GM19372 (cell line): ENCODE measurements at regions not wholly inside any gene's neighbourhood (a gene's known extent, or its start where the extent isn't known, plus 50 kb on each side); places are given as distances from the start of the nearest gene placed in this dataset.
"Not testable (repeated sequence)": the region's sequence is repeated elsewhere in the genome, so short reads cannot be mapped to it uniquely, and the experiment has no call there.

Source experiments
- ATAC-seq: cut with Tn5 transposase; IDR thresholded peaks from one replicate; pipeline ENCODE4 v1.9.1; 2021; ENCODE audit warnings: mild to moderate bottlenecking, low read depth, moderate library complexity; ENCODE audit not compliant: unreplicated experiment

DNA sequence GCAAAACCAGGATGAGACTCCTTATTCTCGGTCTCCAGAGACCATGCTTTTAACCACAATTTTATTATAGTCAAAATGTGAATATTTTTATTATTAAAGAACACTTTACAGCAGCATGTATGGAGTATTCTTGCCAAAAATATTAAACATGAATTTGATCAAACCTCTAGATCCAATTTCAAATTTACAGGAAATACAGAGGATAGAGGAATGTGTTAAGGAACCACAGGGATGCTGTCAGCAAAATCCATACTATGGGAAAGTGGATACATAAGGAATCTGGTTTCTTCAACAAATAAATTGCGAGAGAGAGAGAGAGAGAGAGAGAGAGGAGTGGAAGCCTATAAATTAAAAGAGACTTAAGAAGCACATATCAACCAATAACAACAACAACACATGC, 348.2 kb upstream of the NUDT12 start:
- ATAC-seq, result no peak

DNA sequence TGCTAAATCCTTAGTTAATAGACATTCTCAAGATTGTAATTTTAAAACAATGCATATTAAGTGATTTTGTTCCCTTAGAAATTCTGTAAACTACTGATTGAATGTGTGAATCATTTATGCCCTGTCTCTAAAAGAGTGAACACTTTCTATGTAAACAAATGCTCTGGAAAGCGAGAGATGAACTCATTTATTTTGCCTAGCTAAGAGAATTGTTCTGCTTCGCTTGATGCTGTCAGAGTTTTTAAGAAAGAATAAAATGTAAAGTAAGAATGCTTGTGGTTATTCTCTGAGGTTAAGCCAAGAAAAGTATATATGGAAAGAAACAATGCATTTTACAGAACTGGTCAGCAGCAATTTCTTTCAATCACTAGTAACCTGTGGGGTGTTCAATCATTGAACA, 347.4 kb upstream of the NUDT12 start:
- ATAC-seq, result no peak

DNA sequence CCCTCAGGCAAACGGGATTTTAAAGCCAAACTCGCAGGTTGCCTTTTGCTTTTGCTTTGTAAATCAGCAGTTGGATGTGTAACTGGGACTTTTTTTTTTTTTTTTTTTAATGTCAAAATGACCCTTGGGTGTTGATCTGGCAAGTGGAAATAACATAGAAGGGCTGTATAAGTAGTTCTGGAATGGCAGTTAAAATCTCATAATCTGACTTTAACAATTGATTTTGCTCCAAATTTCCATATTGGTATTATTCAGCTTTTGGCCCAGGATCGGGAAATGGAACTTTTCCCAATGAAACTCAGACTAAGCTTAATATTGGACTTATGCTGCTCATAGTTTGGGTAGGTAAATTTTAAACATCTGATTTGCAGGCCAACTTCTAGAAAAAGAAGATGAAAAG, 346.8 kb upstream of the NUDT12 start:
- no peak for ATAC-seq

DNA sequence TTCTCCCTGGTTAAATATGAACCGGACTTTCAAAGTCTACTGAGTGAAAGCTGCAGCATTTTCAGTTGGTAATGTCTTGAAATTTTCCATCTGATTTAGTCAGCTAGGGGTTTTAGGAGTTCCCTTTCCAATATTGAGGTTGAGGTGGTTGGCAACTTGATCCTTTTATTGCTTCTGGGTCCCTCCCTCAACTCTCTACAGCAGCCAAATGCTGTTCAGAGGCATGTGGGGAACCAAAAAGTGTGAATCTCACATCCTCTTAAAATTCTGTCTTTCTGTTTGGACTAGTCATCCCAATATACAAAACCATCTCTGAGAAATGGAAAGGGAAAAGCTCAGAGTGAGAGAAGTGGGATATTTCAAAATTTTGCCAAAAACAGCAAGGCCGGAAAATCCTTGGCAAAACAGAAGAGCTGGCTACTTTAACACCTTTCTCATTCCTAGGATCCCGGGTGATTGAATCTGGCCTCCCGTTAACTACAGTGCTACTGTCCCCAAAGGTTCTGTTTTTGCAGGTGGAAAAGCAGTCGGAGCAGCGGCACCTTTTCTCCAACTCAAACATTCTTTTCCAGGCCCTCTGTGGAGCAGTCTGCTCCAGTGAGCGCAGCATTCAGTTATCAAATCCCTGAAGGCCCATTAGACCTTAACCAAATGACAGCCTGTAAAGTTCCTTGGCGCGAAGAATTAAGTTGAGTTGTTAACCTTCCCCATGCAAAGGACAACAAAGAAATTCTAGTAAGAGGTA, 345.9 kb upstream of the NUDT12 start:
- ATAC-seq, result no peak

DNA sequence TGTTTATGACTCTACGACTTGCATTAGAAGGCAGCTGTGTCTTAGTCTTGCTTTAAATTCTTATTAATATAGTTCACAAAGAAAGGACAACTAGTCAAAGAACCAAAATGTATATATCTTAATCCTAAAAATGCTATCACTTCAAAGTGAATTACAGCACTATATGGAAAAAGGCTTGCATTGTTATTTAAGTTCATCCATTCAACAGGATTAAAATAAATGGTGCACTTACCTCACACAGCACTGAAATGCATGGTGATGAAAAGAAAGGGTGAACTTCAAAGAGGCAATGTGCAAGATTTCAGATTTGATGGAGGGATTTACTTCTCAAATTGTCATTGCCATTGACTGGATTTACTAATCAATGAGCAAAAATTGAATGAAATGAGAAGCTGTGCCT, 344.4 kb upstream of the NUDT12 start:
- no peak for ATAC-seq

DNA sequence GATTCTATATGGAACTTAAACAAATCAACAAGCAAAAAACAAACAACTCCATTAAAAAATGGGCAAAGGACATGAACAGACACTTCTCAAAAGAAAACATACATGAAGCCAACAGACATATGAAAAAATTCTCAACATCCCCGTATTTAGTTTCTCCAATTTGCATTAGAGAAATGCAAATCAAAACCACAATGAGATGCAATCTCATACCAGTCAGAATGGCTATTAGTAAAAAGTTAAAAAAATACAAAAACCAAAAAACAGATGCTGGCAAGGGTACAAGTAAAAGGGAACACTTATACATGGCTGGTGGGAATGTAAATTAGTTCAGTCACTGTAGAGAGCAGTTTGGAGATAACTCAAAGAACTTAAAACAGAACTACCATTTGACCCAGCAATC, 342.1 kb upstream of the NUDT12 start:
- no peak for ATAC-seq

DNA sequence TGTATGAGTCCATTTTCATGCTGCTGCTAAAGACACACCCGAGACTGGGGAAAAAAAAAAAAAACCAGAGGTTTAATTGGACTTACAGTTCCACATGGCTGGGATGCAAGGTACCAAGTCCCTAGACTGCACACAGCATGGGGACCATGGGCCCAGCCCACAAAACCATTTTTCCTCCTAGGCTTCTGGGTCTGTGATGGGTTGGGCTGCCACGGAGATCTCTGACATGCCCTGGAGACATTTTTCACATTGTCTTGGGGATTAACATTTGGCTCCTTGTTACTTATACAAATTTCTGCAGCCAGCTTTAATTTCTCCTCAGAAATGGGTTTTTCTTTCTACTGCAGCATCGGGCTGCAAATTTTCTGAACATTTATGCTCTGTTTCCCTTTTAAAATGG, 340.3 kb upstream of the NUDT12 start:
- ATAC-seq, result no peak

DNA sequence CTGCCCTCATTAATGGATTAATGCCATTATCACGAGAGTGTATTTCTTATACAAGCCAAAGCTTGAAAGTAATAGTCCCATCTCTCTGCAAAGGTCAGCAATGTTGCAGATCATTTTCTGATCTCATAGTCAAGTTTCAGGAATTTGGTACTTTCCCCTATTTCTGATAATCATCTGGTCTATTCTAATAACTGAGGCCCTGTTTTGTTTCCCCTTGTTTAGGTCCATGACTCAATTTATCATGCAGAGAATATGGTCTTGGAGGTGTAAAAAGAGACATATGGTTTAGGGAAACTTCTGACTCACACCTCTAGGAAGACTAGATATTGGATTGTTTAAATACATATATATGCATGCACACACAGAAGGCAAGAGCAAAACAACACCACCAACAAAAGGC, 339.3 kb upstream of the NUDT12 start:
- no peak for ATAC-seq

DNA sequence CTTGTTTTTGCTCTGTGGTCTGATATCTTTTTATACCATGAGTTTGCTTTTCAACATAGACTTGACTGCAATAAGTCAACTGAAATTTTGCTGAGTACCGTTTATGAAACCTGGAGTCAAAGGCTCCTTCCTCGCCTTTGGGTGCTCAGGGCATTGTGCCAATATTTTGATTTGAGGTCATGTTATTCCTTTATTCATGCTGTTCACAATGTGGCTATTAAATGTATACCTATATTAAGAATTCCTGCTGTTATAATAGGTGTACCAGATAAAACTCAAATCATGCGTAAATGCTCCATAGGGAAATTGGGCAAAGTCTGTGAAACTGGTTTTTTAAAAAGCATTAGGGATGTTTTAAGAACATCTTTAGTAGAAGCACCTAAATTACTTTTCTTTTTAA, 334.0 kb upstream of the NUDT12 start:
- no peak for ATAC-seq

DNA sequence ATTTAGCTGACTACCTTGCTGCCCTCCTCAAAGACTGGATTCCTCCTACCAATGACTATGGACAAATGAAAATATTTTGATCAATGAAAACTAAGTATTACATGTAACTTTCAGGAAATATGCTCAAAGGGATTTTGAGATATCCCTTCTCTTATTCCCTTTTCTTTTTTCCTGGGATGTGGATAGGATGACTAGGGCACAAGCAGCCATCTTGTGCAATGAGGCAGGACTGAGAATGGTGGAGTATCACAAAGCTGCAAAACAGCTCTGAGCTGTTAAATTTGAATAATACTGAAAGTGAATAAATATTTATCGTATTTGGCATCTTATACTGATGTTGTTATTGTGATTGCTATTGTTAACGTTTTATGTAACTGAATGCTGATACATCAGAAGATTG, 333.1 kb upstream of the NUDT12 start:
- ATAC-seq, result no peak

DNA sequence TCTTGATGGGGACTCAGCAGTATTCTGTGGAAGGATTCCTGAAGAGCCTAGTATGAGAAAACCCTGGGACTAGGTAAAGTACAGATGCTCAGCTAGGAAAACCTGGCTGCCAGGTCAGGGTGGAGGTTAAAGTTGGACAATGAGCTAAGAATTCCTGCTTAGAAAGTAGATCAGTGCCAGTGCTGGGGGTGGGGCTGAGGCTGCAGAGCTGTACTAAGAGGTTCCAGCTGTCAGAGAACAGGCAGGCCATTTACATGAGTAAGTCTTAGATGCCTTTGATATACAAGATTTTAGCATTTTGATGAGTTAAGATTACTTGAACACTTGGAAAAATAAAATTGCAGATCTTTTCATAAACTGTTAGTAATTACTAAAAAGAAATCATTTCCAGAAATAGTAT, 332.3 kb upstream of the NUDT12 start:
- ATAC-seq, result no peak

DNA sequence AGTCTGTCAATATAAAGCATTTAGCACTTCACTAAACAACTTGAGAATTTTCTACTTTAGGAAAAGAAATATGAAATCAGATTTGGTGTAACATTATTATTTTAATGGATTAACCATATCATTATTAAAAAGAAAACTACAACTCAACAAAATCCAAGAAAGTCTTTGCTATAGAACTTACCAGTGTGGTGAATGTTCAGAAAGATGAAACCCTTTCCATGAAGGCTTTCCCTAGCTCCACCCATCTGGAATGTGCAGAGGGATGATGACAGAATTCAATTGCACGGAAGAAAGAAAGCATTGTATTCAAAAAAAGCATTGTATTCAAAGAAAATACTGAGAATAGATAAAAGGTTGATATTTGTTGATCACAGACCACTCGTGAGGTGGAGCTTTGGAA, 328.6 kb upstream of the NUDT12 start:
- no peak for ATAC-seq

DNA sequence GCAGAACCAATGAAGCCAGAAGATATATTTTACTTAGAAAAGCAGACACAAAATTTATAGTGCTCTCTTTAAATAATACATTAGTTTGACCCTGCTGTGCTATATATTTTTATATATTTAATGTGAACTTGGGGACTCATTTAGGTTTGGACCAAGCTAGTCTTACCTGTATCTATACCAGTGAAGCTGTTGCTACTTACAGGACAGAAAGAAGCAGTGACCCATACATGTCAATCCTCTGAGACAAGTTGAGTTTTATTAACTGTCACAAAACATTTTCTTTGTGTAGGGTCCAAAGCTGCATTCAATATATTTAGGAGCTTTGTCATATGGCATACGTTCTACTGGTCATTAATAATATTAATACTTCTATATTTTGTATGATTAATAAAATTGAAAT, 327.7 kb upstream of the NUDT12 start:
- no peak for ATAC-seq

DNA sequence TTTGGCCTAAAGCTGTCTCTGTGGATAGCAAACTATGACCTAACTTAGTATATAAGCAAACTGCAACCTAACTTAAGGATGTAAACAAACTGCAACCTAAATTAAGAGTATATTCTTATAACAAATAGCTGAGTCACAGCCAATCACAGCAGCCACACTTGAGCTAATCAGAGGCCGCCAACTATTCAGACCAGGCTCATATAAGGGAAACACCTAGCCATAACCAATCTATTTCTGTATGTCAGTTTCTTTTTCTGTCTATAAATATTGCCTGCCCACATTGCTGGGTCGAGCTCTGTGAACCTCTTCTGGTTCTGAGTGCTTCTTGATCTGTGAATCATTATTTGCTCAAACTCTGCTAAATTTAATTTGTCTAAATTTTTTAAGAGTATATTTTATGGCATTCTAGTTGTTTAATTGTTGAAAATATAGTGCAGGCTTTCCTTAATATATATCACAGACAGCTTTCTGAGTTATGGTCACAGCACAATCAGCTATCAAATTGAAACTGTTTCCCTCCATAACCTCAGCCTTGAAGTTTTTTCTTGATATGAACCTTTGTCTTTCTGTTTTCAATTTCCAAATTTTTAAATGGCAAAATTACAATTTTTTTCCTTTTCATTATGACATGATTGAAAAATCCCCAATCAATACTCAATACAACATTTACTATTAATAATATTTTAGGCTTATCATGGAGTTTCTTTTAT, 327.1 kb upstream of the NUDT12 start:
- ATAC-seq, result peak; percentile 57

DNA sequence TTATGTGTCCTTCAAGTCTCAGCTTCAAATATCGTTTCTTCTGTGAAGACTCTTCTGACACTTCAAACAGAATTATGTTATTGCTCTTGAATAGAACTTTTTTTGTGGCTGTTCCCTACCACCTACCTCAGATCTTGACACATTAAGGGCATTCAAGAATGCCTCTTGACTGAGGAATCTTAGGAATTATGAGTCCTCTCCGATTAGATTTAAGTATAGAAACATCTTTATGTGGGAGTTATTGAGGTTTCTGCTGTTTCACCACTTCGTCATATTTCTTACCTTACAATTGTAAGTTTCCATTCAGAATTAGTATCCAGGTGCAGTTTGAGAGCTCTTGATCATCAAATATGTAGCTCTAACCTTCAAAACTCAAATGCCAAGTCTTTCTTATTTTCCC, 324.2 kb upstream of the NUDT12 start:
- no peak for ATAC-seq

DNA sequence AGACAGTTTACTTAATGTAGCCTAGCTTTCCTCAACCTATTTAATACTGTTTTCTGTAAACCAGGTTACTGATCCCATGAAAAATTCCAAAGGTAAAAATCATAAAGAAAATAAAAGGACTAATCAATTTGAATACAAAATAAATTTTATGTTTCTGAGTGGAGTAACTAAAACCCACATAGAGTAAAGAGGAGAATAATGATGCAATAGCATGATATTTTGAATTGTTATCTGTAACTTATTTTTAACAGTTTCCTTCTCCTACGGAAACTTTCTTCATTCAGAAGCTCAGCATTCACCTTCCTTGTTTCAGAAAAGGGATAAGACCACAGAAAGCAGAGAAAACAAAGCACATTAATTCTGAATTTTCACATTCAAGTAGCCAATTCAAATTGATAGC, 320.6 kb upstream of the NUDT12 start:
- ATAC-seq, result no peak

DNA sequence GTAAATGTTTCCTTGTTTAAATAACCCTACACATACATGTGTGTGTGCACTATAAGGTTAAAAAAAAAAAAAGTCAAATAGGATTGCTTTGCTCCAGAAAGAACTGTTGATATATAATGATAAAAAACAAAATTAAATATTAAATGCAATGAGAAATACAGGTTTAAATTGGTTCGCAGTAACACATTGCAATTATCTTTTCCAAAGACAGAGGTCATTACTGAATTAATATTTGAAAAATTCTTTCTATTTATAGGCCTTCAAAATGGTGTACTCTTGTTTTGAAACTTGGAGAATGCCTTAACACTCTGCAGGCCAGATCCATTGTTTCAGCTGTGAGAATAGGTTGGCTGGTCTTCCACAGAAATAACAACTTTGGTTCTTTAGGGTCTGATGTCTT, 319.0 kb upstream of the NUDT12 start:
- no peak for ATAC-seq

DNA sequence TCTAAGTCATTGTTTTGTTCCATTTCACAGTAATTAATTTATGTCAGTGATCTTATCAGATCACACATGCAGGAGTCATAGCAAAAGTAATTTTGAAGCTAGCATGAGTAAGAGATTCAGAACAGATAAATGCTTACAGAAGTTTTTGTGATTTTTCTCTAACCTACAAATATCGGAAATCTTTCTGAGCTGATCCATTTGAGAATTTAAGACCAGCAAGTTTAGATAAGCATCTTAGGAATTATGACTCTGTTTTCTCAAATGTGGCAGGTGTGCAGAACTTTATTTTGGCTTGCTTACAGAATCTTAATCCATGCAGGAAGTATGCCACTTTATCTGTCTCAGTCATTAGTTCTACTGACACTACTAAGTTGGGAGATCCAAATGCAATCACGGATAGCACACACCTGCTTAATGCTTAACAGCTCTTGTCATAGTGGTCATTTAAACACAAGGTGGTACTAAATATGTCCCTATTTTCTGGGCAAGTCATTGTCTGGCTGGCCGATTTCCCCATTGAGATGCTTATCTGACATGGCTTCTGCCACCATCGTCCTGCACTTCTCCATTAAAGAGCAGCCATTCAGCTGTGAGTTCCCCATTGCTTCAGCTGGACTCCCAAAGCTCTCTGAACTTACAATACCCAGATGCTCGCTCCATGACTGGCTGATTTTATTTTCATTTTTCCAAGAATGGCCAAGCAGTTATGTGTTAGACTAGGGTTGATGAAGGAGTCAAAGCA, 305.4 kb upstream of the NUDT12 start:
- ATAC-seq, result no peak

DNA sequence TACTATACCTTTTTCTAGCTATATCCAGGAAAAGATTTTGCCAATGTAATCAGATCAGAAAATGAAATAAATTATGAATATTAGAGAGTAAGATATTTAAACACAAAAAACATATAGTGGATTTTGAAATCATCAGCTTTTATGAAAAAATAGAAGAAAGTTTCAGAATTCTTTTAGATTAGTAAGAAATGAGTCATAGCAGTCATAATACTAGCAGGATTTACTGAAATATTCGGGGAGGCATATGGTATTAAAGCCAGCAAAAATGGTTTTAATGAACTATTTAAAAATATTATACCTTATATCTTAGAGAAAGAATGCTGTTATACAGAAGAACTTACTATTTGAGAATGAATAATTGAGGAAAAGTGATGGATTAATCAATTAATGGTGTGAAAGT, 303.6 kb upstream of the NUDT12 start:
- ATAC-seq, result no peak

DNA sequence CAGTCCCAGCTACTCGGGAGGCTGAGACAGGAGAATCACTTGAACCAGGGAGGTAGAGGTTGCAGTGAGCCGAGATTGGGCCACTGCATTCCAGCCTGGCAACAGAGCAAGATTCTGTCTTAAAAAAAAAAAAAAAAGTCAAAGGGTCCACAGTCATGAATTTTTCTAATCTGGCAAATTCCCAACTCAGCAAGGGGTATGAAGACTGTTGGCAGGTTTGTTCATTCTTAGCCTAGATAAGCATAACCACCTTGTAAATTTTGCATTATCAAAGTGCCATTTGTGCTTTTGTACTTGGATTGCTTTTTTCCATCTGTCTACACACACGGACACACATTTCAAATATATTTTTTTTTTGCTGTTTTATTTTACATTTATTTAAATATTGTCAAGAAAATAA, 299.8 kb upstream of the NUDT12 start:
- no peak for ATAC-seq

DNA sequence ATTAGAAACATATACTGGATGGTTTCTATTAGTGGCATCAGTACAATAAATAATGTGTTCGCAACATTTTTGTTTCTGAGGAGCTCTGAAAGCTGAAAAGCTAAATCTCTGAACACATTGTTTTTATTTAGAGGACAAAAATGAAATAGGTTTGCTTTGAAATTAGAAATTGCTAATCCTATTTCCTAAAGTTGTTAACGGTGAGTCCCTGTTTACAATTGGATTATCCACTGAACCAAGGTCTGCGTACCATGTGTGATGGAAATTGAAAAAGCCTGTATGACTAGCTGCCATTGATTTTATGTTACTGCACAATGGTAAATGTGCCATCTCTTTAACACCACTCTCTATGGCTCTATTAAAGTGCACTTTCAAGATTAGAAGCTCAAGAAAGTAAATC, 297.7 kb upstream of the NUDT12 start:
- no peak for ATAC-seq

DNA sequence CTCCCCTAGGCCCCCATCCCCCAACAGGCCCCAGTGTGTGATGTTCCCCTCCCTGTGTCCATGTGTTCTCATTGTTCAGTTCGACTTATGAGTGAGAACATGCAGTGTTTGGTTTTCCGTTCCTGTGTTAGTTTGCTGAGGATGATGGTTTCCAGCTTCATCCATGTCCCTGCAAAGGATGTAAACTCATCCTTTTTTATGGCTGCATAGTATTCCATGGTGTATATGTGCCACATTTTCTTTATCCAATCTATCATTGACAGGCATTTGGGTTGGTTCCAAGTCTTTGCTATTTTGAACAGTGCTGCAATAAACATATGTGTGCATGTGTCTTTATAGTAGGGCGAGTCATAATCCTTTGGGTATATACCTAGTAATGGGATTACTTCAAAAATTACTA, 295.8 kb upstream of the NUDT12 start:
- ATAC-seq, result not testable (repeated sequence)
